Mesendoderm (in vitro differentiated cells): ENCODE measurements at regions not wholly inside any gene's neighbourhood (a gene's known extent, or its start where the extent isn't known, plus 50 kb on each side); places are given as distances from the start of the nearest gene placed in this dataset.

Source experiments
- DNase-seq: peaks from one replicate; pipeline ENCODE4 v3.0.0; 2013
- H2AK5ac ChIP-seq: 2 replicates; pipeline ENCODE4 v1.6.1; 2013; ENCODE audit warnings: low read length, inconsistent platforms
- H2BK120ac ChIP-seq: 2 replicates; pipeline ENCODE4 v1.6.1; 2013; ENCODE audit warnings: low read depth, mild to moderate bottlenecking, low read length, moderate library complexity, mixed read lengths
- H2BK15ac ChIP-seq: replicated peaks from 2 replicates; pipeline ENCODE4 v1.6.1; 2013; ENCODE audit warnings: low read depth, mild to moderate bottlenecking, moderate library complexity
- H2BK5ac ChIP-seq: 2 replicates; pipeline ENCODE4 v1.6.1; 2013; ENCODE audit warnings: low read length, inconsistent platforms
- H3K18ac ChIP-seq: 2 replicates; pipeline ENCODE4 v1.6.1; 2013; ENCODE audit warnings: mild to moderate bottlenecking, low read length, mixed read lengths
- H3K23ac ChIP-seq: one replicate; pipeline ENCODE4 v1.6.1; 2013; ENCODE audit warnings: low read length
- H3K27ac ChIP-seq: 2 replicates; pipeline ENCODE4 v1.5.1; 2013; ENCODE audit warnings: low read depth, mild to moderate bottlenecking, inconsistent platforms, low read length, moderate library complexity
- H3K27me3 ChIP-seq: 2 replicates; pipeline ENCODE4 v1.6.1; 2013; ENCODE audit warnings: low read length, control low read depth, mild to moderate bottlenecking, inconsistent platforms; ENCODE audit not compliant: insufficient read depth, poor library complexity
- H3K36me3 ChIP-seq: 2 replicates; pipeline ENCODE4 v1.6.1; 2013; ENCODE audit warnings: low read length, inconsistent platforms; ENCODE audit not compliant: control insufficient read depth, insufficient read depth
- H3K4ac ChIP-seq: one replicate; pipeline ENCODE4 v1.6.1; 2013; ENCODE audit warnings: low read depth, mild to moderate bottlenecking, low read length, moderate library complexity
- H3K4me1 ChIP-seq: 2 replicates; pipeline ENCODE4 v1.6.1; 2013; ENCODE audit warnings: low read depth, low read length, inconsistent platforms; ENCODE audit not compliant: control insufficient read depth
- H3K4me2 ChIP-seq: 2 replicates; pipeline ENCODE4 v1.6.1; 2013; ENCODE audit warnings: low read length
- H3K4me3 ChIP-seq: 2 replicates; pipeline ENCODE4 v1.5.1; 2013; ENCODE audit warnings: mild to moderate bottlenecking, low read length
- H3K56ac ChIP-seq: one replicate; pipeline ENCODE4 v1.6.1; 2013; ENCODE audit warnings: low read length
- H3K79me1 ChIP-seq: 2 replicates; pipeline ENCODE4 v1.6.1; 2013; ENCODE audit warnings: low read length, inconsistent platforms
- H3K79me2 ChIP-seq: 2 replicates; pipeline ENCODE4 v1.6.1; 2013; ENCODE audit warnings: mild to moderate bottlenecking, low read length; ENCODE audit not compliant: control insufficient read depth, insufficient read depth
- H3K9ac ChIP-seq: 2 replicates; pipeline ENCODE4 v1.6.1; 2013; ENCODE audit warnings: low read length, inconsistent platforms
- H4K5ac ChIP-seq: one replicate; pipeline ENCODE4 v1.6.1; 2013; ENCODE audit warnings: low read length
- H4K8ac ChIP-seq: one replicate; pipeline ENCODE4 v1.6.1; 2013; ENCODE audit warnings: low read depth, mild to moderate bottlenecking, control low read depth, low read length, moderate library complexity
- WGBS: extraction: QIAGEN DNeasy Blood & Tissue Kit; methylation state at CpG from one replicate; pipeline ENCODE4 v1.1.7; 2013; ENCODE audit warnings: low lambda C conversion rate, missing lambda C conversion rate; ENCODE audit not compliant: insufficient coverage; ENCODE audit errors: extremely low coverage; 5-methylcytosine and 5-hydroxymethylcytosine counted together

GRCh38 chr5:1745123-1745795 is 54.4 kb downstream of the MRPL36 start:
- Histone ChIP-seq H2AK5ac (no peak overlapping the region), H3K23ac (no peak overlapping the region), H2BK15ac (no peak overlapping the region), H3K79me2 (no peaks in the 10 kb centered on the region), H3K18ac (no peak overlapping the region), H3K4ac (no peak overlapping the region), H3K27ac (no peak overlapping the region), H3K36me3 (no peaks in the 10 kb centered on the region), H3K4me1 (no peaks in the 10 kb centered on the region), H3K27me3 (no peaks in the 10 kb centered on the region), H3K9ac (no peak overlapping the region), H4K8ac (no peak overlapping the region), H3K79me1 (no peaks in the 10 kb centered on the region), H3K4me3 (no peak overlapping the region), H2BK5ac (no peak overlapping the region), H3K4me2 (no peak overlapping the region), H3K56ac (no peak overlapping the region), H2BK120ac (no peak overlapping the region), H4K5ac (no peak overlapping the region)
- DNase-seq = no peak
- no CpG with 5 or more reads among the region's 30 CpGs for WGBS

- DNase-seq = no peak
- Histone ChIP-seq H3K79me2 (no peaks in the 10 kb centered on the region), H2BK120ac (no peak overlapping the region), H3K4me1 (no peaks in the 10 kb centered on the region), H2AK5ac (no peak overlapping the region), H3K4ac (no peak overlapping the region), H3K27me3 (no peaks in the 10 kb centered on the region), H3K36me3 (no peaks in the 10 kb centered on the region), H3K27ac (no peak overlapping the region), H3K79me1 (no peaks in the 10 kb centered on the region), H3K23ac (no peak overlapping the region), H2BK15ac (no peak overlapping the region), H3K56ac (no peak overlapping the region), H3K4me2 (no peak overlapping the region), H3K4me3 (no peak overlapping the region), H3K9ac (no peak overlapping the region), H2BK5ac (no peak overlapping the region), H3K18ac (no peak overlapping the region), H4K8ac (no peak overlapping the region), H4K5ac (no peak overlapping the region)
- no CpG with 5 or more reads among the region's 21 CpGs for WGBS
These were observed 55.1 kb downstream of the MRPL36 start for GRCh38 chr5:1744393-1745122.

- Histone ChIP-seq H3K4ac (no peak overlapping the region), H3K9ac (no peak overlapping the region), H3K4me2 (no peak overlapping the region), H2BK5ac (no peak overlapping the region), H3K27ac (no peak overlapping the region), H2AK5ac (no peak overlapping the region), H2BK120ac (no peak overlapping the region), H4K8ac (no peak overlapping the region), H3K56ac (no peak overlapping the region), H3K79me1 (no peaks in the 10 kb centered on the region), H3K79me2 (no peaks in the 10 kb centered on the region), H3K4me3 (no peak overlapping the region), H3K27me3 (no peaks in the 10 kb centered on the region), H3K23ac (no peak overlapping the region), H3K18ac (no peak overlapping the region), H4K5ac (no peak overlapping the region), H2BK15ac (no peak overlapping the region), H3K36me3 (no peaks in the 10 kb centered on the region), H3K4me1 (no peaks in the 10 kb centered on the region)
- WGBS = no CpG with 5 or more reads among the region's 5 CpGs
- no peak for DNase-seq
These were observed 55.9 kb downstream of the MRPL36 start for GRCh38 chr5:1743769-1744085.

GRCh38 chr5:1743061-1743768 is 56.4 kb downstream of the MRPL36 start:
- Histone ChIP-seq H3K27me3 (no peaks in the 10 kb centered on the region), H3K56ac (no peak overlapping the region), H3K4me3 (no peak overlapping the region), H3K79me1 (no peaks in the 10 kb centered on the region), H3K23ac (no peak overlapping the region), H4K5ac (no peak overlapping the region), H3K36me3 (no peaks in the 10 kb centered on the region), H3K18ac (no peak overlapping the region), H3K27ac (no peak overlapping the region), H3K4ac (no peak overlapping the region), H3K4me2 (no peak overlapping the region), H2AK5ac (no peak overlapping the region), H2BK120ac (no peak overlapping the region), H3K4me1 (no peaks in the 10 kb centered on the region), H2BK5ac (no peak overlapping the region), H3K79me2 (no peaks in the 10 kb centered on the region), H2BK15ac (no peak overlapping the region), H3K9ac (no peak overlapping the region), H4K8ac (no peak overlapping the region)
- no CpG with 5 or more reads among the region's 5 CpGs for WGBS
- DNase-seq = no peak

GRCh38 chr5:1737790-1738405 is 61.7 kb downstream of the MRPL36 start:
- DNase-seq = peak; percentile 36
- Histone ChIP-seq H3K18ac (no peak overlapping the region), H2AK5ac (no peak overlapping the region), H2BK120ac (no peak overlapping the region), H3K79me1 (no peaks in the 10 kb centered on the region), H4K8ac (no peak overlapping the region), H3K4me1 (no peaks in the 10 kb centered on the region), H4K5ac (no peak overlapping the region), H3K4me2 (no peak overlapping the region), H3K36me3 (no peaks in the 10 kb centered on the region), H3K4ac (no peak overlapping the region), H3K23ac (no peak overlapping the region), H3K9ac (no peak overlapping the region), H3K27ac (no peak overlapping the region), H2BK5ac (no peak overlapping the region), H3K4me3 (no peak overlapping the region), H2BK15ac (no peak overlapping the region), H3K56ac (no peak overlapping the region), H3K27me3 (no peaks in the 10 kb centered on the region), H3K79me2 (no peaks in the 10 kb centered on the region)
- WGBS = no CpG with 5 or more reads among the region's 3 CpGs
